NCI-H1694 (cell line): ENCODE measurements at regions not wholly inside any gene's neighbourhood (a gene's known extent, or its start where the extent isn't known, plus 50 kb on each side); places are given as distances from the start of the nearest gene placed in this dataset.

ENCODE experiments used
- DNase-seq: peaks from one replicate; lab custom pipeline; 2025; lab: John Stamatoyannopoulos, UW

DNA sequence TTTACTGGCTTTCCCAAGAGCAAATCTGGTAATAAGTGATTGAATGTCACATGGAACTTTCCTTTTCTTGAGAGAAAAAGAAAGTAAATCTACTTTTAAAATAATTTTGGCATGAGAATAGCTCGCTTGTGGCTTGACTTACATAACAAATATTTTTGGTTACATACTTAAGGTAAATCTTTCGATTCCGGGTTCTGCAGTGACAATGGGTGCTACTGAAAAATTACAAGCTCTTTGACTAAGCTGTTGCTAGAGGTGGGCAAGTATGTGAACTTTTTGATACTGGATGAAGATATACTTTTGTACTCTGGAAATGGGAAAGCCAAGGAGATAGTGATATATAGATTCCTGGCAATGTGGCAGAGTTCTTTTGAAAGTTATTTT, 51.9 kb upstream of the OTOL1 start:
- no peak for DNase-seq

DNA sequence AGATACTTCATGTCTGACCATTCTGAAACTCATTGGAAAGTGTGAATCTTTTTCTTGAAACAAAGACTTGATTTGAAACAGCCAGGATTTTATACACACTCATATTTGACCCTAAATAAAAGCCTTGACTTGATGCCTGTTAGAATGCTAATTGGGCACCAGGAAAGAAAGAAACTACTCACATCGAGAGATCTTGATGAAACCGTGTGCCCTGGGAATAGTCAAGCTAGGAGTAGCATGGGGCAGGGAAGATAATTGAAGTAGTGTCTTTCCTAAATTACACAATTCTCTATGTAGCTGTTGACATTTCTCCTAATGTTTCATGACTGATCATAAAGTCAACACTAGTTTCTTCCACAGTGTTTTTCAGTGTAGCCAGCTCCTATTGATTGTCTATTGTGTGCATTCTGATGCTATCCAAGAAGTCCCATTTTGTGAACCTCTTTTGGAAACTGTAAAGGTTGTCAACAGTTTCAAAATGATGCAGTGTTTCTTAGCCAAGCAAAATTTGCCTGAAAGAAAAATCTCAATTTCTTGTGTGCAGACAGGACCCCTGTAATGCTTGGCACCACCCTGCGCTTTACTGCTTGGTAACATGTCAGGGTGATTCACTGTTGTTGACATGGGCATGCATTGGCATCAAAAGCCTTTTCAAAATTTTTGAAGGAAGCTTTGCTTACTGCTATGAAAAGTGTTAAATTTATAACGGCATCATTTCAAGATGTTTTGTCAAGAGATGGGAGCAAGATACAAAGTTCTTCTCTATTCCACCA, 52.5 kb upstream of the OTOL1 start:
- DNase-seq, result no peak

DNA sequence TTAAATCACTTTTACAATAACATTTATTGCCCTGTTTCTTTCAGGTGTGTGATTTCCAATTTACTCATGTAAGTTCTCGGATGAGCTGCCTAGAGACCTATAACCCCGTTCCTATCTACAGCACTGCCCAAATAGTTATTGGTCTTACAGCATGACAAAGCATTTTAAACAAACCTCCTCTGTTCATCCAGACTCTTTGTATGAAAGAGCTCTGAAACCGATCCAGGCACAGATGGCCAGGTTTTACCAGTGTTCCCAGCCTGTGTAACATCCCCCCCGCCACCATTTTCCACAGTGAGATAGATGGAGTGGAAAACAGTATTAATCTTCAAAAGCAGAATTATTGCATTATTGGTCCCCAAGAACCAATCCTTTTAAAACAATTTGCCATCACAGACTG, 59.0 kb upstream of the SPTSSB start:
- no peak for DNase-seq

DNA sequence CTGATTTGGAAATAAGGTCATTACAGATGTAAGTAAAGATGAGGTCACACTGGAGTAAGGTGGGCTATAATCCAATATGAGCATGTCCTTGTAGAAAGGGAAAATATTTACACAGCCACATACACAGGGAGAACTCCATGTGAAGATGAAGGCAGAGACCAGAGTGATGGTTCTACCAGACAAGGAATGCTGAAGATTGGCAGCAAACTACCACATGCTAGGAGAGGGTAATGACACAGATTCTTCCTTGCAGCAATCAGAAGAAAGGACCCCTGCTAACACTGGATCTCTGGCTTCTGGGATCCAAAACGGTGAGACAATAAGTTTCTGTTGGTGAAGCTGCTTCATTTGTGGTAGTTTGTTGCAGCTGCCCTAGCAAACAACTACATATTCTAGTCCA, 56.0 kb upstream of the SPTSSB start:
- DNase-seq, result no peak

DNA sequence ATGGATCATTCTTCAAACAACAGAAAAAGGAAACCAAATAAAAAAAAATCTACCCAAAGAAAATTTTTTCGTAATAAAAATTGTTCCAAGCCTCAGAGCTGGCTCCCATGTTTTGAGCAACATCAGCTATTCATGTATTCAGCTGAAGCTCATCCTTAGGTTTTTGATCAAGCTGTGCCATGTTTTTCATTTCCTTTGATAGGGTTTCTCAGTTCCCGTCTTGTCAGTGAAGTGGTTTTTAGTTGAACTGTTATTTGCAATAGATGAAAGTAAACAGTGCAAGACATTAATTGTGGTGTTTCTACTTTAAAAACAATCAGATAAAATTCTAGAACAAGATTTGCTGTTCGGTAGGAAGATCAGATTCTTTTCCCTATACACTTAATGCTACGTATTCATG, 55.4 kb upstream of the SPTSSB start:
- no peak for DNase-seq

DNA sequence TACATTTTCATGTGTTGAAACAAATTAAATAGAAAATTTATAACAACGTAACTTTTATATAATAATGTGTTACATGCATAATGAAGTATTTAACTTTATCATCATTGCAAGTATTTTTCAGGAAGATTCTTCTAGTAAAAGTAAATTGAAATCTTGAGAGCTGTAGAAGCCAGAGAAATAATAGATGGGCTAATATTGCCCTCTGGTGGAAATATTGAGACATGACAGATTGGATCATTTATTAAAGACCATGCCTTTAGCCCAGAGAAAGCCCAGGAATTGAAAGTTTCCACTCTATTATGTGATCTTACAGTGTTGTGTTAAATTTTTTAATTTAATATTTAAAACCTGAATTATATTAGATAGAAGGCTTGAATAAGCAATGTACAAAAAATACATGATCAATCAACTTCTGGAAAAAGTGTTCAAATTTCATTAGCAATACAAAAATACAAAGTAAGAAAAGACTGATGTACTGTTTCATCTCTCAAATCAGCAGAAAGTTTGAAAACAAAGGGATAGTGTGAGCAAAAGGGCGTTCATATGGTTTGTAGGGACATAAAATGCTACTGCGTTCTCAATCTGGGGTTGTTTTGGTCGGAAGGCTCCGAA, 52.7 kb upstream of the SPTSSB start:
- peak; percentile 51 for DNase-seq

DNA sequence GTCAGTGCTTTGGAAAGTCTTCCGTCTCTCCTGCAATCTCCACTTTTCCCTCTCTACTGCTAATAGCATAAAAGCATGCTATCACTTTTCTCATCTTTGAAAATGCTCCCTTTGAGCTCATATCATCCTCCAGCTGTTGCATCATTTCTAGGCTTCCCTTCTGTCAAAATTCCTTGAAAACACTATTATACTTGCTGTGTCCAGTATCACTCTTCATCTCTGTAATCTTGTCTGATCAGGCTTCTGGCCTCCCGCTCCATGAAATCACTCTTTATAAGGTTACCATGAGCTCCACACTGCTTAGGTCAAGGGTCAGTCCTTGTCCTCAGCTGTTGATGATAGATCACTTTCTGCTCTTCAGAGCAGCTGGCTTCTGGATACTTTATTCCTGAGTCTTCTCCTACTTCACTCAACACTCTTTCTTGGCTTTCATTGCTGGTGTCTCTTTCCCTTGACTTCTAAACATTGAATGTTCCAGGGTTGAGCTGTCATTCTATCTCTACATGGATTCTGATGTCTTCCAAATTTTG, 50.9 kb upstream of the SPTSSB start:
- no peak for DNase-seq
